Smooth muscle cell (in vitro differentiated cells): ENCODE measurements at regions not wholly inside any gene's neighbourhood (a gene's known extent, or its start where the extent isn't known, plus 50 kb on each side); places are given as distances from the start of the nearest gene placed in this dataset.

ENCODE experiments used
- DNase-seq: peaks from one replicate; lab custom pipeline; 2025; ENCODE audit not compliant: unreplicated experiment; lab: John Stamatoyannopoulos, UW
- H2AFZ ChIP-seq: fragments of 200-600 bp; sonication (generic); 2 replicates; pipeline ENCODE4 v1.6.0; 2016; ENCODE audit warnings: antibody characterized with exemption, low read depth, mild to moderate bottlenecking
- H3F3A ChIP-seq: fragments of 200-600 bp; sonication (generic); 2 replicates; pipeline ENCODE4 v1.6.0; 2017; ENCODE audit warnings: antibody characterized with exemption, low read depth
- H3K27ac ChIP-seq: fragments of 200-600 bp; sonication (generic); 2 replicates; pipeline ENCODE4 v1.5.1; 2016; ENCODE audit warnings: low read depth, mild to moderate bottlenecking
- H3K27me3 ChIP-seq: fragments of 200-600 bp; sonication (generic); 2 replicates; pipeline ENCODE4 v1.6.1; 2016; ENCODE audit warnings: low read depth, mild to moderate bottlenecking
- H3K36me3 ChIP-seq: fragments of 200-600 bp; sonication (generic); 2 replicates; pipeline ENCODE4 v1.5.1; 2016; ENCODE audit warnings: low read depth
- H3K4me1 ChIP-seq: fragments of 200-600 bp; sonication (generic); 2 replicates; pipeline ENCODE4 v1.5.1; 2016; ENCODE audit warnings: low read depth
- H3K4me2 ChIP-seq: fragments of 200-600 bp; sonication (generic); 2 replicates; pipeline ENCODE4 v1.6.0; 2016; ENCODE audit warnings: mild to moderate bottlenecking
- H3K4me3 ChIP-seq: fragments of 200-600 bp; sonication (generic); 2 replicates; pipeline ENCODE4 v1.5.1; 2016; ENCODE audit warnings: mild to moderate bottlenecking
- H3K79me2 ChIP-seq: fragments of 200-600 bp; sonication (generic); 2 replicates; pipeline ENCODE4 v1.6.0; 2016; ENCODE audit warnings: low read depth, mild to moderate bottlenecking
- H3K9ac ChIP-seq: fragments of 200-600 bp; sonication (generic); 2 replicates; pipeline ENCODE4 v1.6.0; 2016; ENCODE audit warnings: low read depth
- H3K9me3 ChIP-seq: fragments of 200-600 bp; sonication (generic); replicated peaks from 2 replicates; pipeline ENCODE4 v1.5.1; 2016; ENCODE audit warnings: low read depth
- H4K20me1 ChIP-seq: fragments of 200-600 bp; sonication (generic); 2 replicates; pipeline ENCODE4 v1.6.0; 2016; ENCODE audit warnings: low read depth
- CTCF ChIP-seq: fragments of 200-600 bp; sonication (generic); IDR thresholded peaks from 2 replicates; pipeline ENCODE4 v1.5.1; 2017; ENCODE audit warnings: borderline replicate concordance, mild to moderate bottlenecking, antibody characterized with exemption; ENCODE audit not compliant: insufficient read depth, poor library complexity, severe bottlenecking
- WGBS: methylation state at CpG from one replicate; pipeline ENCODE4 v1.1.7; 2016; ENCODE audit warnings: low lambda C conversion rate; 5-methylcytosine and 5-hydroxymethylcytosine counted together

GRCh38 chr12:20260851-20261250 is 107.5 kb upstream of the PDE3A start:
- TF ChIP-seq CTCF: no peak
- H3K36me3 ChIP-seq: no peaks in the 10 kb centered on the region
- H3K79me2 ChIP-seq: no peaks in the 10 kb centered on the region
- 89% methylated on average over 4 of the region's 4 CpGs for WGBS
- no peak overlapping the region for H2AFZ ChIP-seq
- no peak overlapping the region for H3K4me3 ChIP-seq
- no peak overlapping the region for H3K27ac ChIP-seq
- H3K27me3 ChIP-seq: no peaks in the 10 kb centered on the region
- H4K20me1 ChIP-seq: no peaks in the 10 kb centered on the region
- DNase-seq: no peak
- peaks cover 6% of the 10 kb centered on the region for H3K4me1 ChIP-seq
- no peak overlapping the region for H3K9ac ChIP-seq
- no peaks in the 10 kb centered on the region for H3K9me3 ChIP-seq
- H3F3A ChIP-seq: no peaks in the 10 kb centered on the region
- no peak overlapping the region for H3K4me2 ChIP-seq

- H3K4me3 ChIP-seq: no peak overlapping the region
- H2AFZ ChIP-seq: no peak overlapping the region
- H3K36me3 ChIP-seq: no peaks in the 10 kb centered on the region
- H3K4me1 ChIP-seq: peaks cover 6% of the 10 kb centered on the region
- no peaks in the 10 kb centered on the region for H4K20me1 ChIP-seq
- H3K9ac ChIP-seq: no peak overlapping the region
- no peak overlapping the region for H3K27ac ChIP-seq
- no peaks in the 10 kb centered on the region for H3K9me3 ChIP-seq
- TF ChIP-seq CTCF: no peak
- no peaks in the 10 kb centered on the region for H3K27me3 ChIP-seq
- 95% methylated on average over 2 of the region's 2 CpGs for WGBS
- no peaks in the 10 kb centered on the region for H3K79me2 ChIP-seq
- H3K4me2 ChIP-seq: no peak overlapping the region
- H3F3A ChIP-seq: no peaks in the 10 kb centered on the region
- no peak for DNase-seq
Measured at GRCh38 chr12:20262119-20262518, 106.2 kb upstream of the PDE3A start.

GRCh38 chr12:20264026-20264425 is 104.3 kb upstream of the PDE3A start:
- H3K27ac ChIP-seq: no peak overlapping the region
- no peak overlapping the region for H3K4me3 ChIP-seq
- no peak overlapping the region for H2AFZ ChIP-seq
- H3K27me3 ChIP-seq: no peaks in the 10 kb centered on the region
- H3K9ac ChIP-seq: no peak overlapping the region
- 94% methylated on average over 2 of the region's 2 CpGs for WGBS
- H3K79me2 ChIP-seq: no peaks in the 10 kb centered on the region
- no peak for DNase-seq
- TF ChIP-seq CTCF: no peak
- no peak overlapping the region for H3K4me2 ChIP-seq
- H3F3A ChIP-seq: no peaks in the 10 kb centered on the region
- H4K20me1 ChIP-seq: no peaks in the 10 kb centered on the region
- peaks cover 6% of the 10 kb centered on the region for H3K4me1 ChIP-seq
- H3K9me3 ChIP-seq: no peaks in the 10 kb centered on the region
- H3K36me3 ChIP-seq: no peaks in the 10 kb centered on the region

- H3K79me2 ChIP-seq: no peaks in the 10 kb centered on the region
- peaks cover 6% of the 10 kb centered on the region for H3K4me1 ChIP-seq
- H3K36me3 ChIP-seq: no peaks in the 10 kb centered on the region
- no peak overlapping the region for H2AFZ ChIP-seq
- 13% methylated on average over 1 of the region's 1 CpG for WGBS
- H3K9me3 ChIP-seq: no peaks in the 10 kb centered on the region
- H3K27me3 ChIP-seq: no peaks in the 10 kb centered on the region
- H3K4me2 ChIP-seq: no peak overlapping the region
- no peaks in the 10 kb centered on the region for H3F3A ChIP-seq
- no peak overlapping the region for H3K4me3 ChIP-seq
- H3K27ac ChIP-seq: no peak overlapping the region
- H4K20me1 ChIP-seq: no peaks in the 10 kb centered on the region
- DNase-seq: no peak
- TF ChIP-seq CTCF: no peak
- no peak overlapping the region for H3K9ac ChIP-seq
Measured at GRCh38 chr12:20264608-20265114, 103.7 kb upstream of the PDE3A start.
